HG03025 (cell line): ENCODE measurements at regions not wholly inside any gene's neighbourhood (a gene's known extent, or its start where the extent isn't known, plus 50 kb on each side); places are given as distances from the start of the nearest gene placed in this dataset.
"Not testable (repeated sequence)": the region's sequence is repeated elsewhere in the genome, so short reads cannot be mapped to it uniquely, and the experiment has no call there.

Source experiments
- ATAC-seq: cut with Tn5 transposase; IDR thresholded peaks from one replicate; pipeline ENCODE4 v1.9.1; 2021; ENCODE audit warnings: mild to moderate bottlenecking, moderate library complexity; ENCODE audit not compliant: unreplicated experiment, low FRiP score

DNA sequence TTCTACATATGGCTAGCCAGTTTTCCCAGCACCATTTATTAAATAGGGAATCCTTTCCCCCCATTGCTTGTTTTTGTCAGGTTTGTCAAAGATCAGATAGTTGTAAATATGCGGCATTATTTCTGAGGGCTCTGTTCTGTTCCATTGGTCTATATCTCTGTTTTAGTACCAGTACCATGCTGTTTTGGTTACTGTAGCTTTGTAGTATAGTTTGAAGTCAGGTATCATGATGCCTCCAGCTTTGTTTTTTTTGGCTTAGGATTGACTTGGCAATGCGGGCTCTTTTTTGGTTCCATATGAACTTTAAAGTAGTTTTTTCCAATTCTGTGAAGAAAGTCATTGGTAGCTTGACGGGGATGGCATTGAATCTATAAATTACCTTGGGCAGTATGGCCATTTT lies 60.0 kb upstream of the GPC3 start:
- not testable (repeated sequence) for ATAC-seq

DNA sequence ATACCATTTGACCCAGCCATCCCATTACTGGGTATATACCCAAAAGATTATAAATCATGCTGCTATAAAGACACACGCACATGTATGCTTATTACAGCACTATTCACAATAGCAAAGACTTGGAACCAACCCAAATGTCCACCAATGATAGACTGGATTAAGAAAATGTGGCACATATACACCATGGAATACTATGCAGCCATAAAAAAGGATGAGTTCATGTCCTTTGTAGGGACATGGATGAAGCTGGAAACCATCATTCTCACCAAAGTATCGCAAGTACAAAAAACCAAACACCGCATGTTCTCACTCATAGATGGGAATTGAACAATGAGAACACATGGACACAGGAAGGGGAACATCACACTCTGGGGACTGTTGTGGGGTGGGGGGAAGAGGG lies 81.7 kb upstream of the GPC3 start:
- not testable (repeated sequence) for ATAC-seq

DNA sequence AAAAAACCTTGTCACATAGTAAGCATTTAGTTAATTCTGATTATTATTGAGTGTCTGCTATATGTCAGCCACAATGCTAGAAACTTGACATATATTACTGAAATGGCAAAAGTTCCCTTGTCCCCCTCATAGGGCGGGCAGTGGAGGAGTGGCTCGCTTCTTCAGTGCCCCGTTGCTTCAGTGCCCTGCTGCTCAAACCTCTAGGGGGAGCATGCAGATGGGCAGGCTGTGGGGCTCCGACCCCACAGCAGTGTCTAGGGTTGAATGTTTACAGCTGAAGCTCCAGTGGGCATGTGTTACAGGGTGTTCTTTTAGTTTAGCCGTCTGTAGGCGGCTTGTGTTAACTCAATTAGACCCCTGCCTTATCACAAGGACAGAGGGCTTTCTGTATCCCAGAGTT lies 86.5 kb upstream of the GPC3 start:
- not testable (repeated sequence) for ATAC-seq

DNA sequence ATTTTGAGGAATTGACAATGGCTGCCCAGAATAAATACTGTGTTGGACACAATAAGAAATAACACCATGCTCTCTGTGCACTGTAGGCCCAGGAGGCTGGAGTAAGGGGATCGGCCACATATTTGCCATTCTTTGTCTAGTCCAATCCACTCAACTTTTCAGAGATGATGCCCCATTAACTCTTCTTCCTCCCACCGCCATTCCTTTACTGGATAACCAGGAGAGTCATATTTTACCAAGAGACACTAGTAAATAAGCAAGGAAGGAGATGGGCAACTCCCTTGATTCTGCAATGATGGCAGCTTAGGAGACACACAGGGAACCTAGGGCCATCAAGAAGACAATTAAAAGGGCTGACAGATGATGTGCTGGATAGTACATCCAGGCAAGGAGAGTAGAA lies 87.9 kb upstream of the GPC3 start:
- ATAC-seq: no peak

DNA sequence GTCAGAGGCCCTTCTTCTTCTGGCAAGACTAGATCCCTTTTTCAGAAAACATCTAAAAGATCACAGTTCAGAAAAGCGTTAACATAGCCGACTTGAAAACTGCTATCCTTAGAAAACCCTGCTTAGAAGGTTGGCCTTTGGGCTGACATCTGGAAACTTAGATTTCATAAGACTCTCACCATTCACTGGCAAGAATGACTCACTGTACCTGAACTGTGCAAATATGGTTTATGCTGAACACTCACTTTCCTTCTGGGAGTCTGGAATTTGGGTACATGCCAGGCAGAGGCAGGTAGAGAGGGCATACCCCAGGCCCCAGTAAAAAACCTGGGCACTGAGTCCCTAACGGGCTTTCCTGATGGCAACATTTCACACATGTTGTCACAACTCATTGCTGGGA lies 88.8 kb upstream of the GPC3 start:
- ATAC-seq: no peak

DNA sequence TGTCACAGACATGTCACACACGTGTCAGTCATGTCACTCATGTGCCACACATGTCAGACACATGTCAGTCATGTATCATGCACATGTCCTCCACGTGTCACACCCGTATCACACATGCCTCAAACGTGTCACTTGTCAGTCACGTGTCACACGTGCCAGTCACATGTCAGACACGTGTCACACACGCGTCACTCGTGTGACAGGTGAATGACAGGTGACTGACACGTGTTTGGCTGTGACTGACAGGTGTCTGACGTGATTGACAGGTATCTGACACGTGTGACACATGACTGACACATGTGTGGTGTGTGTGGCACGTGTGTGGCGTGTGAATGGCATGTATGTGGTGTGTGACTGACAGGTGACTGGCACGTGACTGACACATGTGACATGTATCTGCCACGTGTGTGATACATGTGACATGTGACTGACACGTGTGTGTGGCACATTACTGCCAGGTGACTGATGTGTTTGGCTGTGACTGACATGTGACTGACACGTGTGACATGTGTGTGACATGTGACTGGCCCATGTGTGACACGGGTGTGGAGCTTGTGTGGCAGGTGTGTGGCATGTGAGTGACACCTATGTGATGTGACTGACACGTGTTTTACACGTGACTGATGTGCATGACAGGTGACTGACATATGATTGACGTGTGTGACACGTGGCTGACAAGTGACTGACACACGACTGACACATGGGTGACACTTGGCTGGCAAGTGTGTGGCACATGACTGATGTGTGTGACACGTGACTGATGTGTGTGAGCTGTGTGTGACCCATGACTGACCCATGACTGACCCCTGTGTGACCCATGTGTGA lies 90.7 kb upstream of the GPC3 start:
- ATAC-seq: no peak

DNA sequence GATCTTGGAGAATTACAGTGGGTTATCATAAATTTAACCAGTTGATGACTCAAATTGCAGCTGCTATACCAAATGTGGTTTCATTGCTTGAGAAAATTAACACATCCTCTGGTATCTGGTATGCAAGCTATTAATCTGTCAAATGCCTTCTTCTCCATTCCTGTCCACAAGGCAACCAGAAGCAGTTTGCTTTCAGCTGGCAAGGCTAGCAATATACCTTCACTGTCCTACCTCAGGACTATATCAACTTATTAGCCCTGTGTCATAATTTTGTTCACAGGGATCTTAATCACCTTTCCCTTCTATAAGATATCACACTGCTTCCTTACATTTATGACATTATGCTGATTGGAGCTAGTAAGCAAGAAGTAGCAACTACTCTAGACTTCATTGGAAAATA lies 110.0 kb upstream of the GPC3 start:
- no peak for ATAC-seq

DNA sequence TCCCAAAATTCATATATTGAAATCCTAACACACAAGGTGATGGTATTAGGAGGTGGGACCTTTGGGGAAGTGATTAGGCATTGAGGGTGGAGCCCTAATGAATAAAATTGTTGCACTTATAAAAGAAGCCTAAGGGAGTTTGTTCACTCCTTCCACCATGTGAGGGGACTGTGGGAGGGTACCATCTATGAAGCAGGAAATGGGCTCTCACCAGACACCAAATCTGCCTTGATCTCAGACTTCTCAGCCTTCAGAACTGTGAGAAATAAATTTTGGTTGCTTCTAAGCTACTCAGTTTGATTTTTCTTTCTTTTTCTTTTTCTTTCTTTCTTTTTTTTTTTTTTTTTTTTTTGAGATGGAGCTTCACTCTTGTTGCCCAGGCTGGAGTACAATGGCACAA lies 116.2 kb upstream of the GPC3 start:
- no peak for ATAC-seq

DNA sequence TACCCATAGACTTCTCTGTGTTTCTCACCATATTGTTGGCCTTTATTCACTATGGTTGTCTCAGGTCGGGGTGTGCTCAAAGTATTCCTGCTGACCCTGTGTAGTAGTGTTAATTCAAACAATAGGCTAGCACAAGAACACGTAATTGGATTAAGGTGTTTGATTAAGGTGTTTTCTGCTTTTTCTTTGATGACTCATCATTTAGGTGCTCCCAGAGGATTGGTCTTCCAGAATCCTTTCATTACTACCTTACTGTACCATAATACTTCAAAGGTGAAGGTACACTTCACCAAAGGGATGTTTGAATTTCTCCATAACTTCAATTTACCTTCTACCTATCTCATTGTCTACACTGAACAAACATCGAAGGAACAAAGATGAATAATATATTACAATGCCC lies 121.7 kb upstream of the CCDC160 start:
- ATAC-seq: no peak

DNA sequence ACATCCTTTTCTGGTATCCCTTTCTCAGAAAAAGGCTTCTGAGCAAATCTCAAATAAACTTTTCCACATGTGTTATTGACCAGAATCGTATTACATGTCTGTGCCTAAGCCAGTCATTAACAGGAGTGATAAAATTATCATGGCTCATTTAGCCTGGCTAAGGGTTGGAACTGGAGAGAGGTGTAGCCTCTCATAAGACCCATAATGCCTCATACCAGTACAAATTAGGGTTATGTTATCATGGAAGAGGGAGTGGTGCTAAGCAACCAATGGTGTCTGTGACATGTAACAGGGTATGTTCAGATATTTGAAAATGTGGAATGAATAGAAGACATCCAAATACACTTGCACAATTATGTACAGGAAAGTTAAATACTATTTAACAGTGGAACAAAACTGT lies 99.6 kb upstream of the CCDC160 start:
- no peak for ATAC-seq

DNA sequence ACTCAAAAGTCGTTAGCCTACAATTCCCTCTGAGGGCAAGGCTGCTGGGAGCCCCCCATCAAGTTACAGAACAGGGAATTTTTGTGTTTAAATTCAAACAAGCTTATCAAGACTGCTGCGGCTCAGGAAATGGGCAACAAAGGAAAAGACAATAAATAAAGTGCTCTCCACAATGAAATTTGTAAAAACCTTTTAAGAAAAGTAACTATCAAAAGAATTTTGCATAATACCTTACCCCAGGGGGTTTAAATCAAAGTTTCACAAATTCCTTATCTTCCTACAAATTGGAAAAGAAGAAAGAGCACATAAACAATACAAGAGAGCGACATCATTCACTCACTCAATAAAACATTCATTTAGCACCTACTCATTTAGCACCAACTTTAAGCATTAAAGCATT lies 97.9 kb upstream of the CCDC160 start:
- ATAC-seq: no peak

DNA sequence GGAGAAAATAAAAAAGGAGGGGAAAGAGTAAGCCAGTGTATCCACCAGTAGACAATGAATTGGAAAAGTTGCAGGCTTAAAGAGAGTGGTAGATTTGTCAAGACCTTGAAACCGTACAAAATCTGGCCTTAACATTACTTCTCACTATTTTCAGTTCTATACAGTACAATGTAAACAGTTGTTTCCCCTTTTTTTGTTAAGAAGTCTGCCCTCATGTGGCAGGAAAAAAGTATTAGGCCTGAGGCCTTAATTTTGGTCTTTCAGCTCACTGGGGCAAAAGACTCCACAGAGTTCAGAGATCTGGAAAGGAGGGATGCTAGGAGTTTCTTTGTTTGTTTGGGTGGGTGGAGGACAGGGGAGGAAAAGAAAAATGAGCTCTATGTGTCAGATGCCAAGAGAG lies 92.8 kb upstream of the CCDC160 start:
- ATAC-seq: no peak

DNA sequence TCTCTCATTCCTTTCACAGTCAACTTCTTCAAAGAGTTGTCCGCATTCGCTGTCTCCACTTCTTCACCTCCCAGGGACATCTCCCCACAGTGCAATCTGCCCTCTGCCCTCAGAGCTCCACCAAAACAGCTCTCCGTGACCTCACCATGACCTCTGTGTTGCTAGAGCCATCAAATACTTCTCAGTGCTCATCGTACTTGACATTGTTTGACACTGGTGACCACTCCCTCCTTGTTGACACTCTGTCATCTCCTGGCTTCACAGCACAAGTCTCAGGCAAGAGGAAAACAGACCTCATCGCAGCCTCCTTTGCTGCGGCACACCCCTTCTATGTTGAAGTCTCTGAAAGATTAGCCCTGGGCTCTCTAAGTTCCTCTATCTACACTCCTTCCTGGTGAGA lies 90.5 kb upstream of the CCDC160 start:
- ATAC-seq: no peak

DNA sequence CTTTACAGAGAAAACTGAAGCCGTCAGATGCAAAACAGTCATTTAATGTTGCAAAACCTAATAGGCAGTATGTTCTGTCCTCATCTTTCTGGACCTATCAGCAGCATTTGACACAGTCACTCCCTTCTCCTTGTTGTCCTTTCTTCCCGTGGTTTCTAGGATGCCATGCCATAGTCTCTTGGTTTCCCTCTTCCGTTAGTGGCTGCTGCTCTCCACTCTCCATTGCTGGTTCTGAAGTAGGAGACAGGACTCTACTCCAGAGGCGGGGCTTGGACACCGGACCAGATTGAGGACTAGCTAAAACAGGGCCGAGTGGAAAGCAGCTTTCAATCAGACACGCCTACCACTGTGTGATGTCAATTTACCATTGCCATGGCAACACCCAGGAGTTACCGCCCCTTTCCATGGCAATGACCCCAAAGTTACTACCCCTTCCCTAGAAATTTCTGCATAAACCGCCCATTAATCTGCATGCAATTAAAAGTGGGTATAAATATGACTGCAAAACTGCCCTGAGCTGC lies 88.8 kb upstream of the CCDC160 start:
- ATAC-seq: no peak

DNA sequence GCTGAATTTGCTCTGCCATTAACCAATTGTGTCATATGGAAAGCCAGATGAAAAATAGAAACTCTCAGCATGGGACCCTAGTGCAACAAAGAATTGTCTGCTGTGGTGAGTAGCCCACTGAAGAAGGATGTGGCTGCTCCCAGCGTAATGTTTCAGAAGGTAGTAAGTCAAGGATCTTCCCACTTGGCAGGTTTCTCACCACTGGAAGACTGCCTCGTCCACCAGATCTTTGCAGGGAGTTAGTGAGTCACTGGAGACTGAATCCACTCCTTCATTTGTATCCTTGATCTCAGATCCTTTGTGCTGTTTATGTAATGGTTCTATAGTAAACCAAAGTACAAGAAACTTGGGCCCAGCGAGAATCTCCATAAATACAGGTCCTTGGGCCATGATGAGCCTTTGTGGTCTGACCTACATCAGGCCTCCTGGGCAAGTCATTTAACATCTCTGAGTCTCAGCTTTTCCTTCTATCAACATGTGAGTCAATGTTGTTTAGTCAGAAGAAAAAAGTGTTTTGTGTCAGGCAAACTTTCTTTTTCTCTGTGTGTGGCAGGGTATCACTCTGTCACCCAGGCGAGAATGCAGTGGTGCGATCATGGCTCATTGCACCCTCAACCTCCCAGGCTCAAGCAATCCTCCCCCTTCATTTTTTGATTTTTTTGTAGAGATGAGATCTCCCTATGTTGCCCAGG lies 78.0 kb upstream of the CCDC160 start:
- ATAC-seq: no peak

DNA sequence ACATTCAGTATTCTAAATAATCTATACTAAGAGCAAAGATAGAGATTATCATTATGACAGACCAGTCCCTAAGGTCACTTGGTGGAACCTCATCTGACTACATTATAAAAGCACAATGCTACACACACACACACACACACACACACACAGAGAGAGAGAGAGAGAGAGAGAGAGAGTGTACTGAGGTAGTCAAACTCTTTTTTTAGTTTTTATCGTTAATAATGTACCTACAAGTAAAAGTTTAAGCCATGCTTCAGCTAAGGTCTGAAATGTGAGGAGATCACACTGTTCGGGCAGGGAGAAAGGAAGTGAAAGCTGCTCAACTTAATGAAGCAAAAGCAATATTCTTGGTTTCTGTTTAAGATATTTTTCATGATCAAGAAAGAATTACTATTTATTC lies 75.8 kb upstream of the CCDC160 start:
- peak; percentile 65 for ATAC-seq

DNA sequence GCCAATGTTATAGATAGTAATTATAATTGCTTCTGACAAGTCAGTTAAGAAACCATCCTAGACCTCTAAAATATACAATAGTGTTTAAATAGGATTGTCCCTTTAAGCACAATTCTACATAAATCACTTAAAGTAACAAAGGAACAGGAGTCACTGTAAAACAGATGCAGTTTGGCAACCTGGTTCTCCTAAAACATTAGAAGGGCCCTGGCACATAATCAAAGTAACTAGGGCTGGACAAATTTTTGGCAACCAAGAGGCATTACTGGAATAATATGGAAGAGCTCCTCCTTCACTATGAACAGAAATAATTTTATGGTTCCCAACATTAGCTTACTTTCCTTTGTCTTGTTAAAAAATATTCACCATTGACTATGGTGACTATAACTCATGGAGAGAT lies 75.0 kb upstream of the CCDC160 start:
- no peak for ATAC-seq

DNA sequence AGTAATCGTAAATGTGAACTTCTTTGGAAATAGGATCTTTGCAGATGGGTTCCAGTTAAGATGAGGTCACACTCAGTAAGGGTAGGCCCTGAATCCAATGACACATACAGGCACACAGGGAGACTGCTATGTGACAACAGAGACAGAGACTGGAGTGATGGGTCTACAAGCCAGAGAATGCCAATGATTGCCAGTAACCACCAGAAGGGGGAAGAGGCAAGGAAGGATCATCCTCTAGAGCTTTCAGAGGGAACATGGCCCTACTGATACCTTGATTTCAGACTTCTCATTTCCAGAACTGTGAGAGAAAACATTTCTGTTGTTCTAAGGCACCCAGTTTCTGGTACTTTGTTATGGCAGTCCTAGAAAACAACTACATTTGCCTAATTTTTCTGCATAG lies 73.1 kb upstream of the CCDC160 start:
- ATAC-seq: no peak

DNA sequence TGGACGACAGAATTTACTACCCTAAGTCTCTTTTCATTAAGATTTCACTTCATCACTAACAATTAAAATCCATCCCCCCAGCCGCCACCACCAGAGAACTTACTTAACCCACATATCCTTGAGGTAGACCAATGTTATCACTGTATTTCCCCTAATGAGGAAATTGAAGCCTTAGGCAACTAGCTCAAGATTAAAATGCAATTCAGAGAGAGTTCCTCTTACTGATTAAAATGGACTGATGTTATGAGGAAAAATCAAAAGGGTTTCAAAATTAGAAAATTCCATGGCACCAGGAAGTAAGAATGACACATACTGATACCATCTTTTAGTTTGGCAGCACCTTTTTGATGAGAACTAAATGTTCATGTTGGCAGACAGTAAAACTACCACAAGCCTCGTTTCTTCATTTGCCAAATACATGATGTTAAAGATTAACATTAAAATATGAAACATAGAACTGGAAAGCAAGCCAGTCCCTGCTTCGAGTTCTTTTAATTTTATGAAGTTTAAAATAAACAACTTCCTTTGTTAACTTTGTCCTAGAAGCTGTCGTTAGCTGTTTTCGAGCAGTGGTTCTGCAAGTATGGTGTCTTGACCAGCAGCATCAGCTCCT lies 69.3 kb upstream of the CCDC160 start:
- no peak for ATAC-seq

DNA sequence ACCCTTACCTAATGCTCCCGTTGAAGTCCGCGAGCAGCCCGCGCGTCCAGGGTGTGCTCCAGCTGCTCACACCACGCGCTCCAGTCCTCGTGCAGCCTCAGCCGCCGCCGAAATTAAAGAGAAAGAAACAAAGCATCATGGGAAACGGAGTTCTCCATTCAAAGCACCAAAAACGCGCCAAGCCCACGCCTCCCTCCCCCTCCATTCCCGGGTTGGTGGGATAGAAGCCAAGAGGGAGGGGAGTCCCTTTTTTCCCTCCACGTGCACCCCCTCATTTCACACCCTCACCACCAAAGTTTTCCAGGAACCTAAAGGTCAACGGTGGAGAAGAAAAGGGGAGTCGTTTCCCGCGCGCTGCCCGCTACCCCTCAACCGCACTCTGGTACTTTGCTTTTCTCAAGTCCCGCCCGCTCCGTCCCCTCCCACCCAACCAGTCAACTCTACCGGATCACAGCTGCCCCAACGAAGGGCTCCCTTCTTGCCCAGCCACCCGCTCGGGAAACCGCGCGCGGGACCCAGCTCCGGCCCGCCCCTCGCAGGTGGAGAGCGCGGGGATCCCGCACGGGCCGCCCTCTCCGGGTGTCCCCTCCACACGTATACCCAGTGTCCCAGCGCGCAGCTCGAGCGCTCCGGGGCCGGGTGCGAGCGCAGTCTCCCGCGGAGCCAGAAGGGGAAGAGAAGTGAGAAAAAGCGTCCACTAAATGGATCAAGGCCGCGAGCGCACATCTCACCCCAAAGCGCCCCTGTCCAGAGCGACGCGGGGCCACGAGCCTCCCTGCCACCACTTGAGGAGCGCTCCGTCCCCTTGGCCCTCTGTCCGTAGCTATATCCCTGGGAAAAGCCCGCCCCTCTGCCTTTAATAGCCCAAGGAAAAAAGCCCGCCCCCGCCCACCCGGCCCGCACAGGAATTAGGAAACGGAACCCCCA lies 65.1 kb upstream of the CCDC160 start:
- no peak for ATAC-seq
